Right kidney (tissue), 1 donor: ENCODE measurements at regions not wholly inside any gene's neighbourhood (a gene's known extent, or its start where the extent isn't known, plus 50 kb on each side); places are given as distances from the start of the nearest gene placed in this dataset.
"Not testable (repeated sequence)": the region's sequence is repeated elsewhere in the genome, so short reads cannot be mapped to it uniquely, and the experiment has no call there.

ENCODE experiments used
- DNase-seq: peaks from one replicate; pipeline ENCODE4 v3.0.0-alpha.2; 2016

DNA sequence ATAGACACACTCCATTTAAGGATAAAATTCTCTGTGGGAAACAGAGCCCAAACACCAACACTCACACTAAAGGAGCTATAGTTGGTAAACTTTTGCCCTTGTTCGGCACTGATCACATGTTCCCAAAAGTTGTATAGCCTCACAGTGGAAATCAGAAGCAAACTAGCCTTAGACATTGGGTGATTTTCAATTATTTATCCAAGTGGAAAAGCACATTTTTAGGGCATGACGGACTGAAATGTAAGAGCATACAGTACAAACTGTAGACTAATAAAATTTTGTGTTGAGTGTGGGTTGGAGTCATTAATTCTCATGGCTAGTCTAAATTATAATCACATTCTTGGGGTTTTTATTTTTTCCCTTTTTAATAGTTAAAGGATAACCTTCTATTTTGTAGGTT, 202.4 kb downstream of the MOXD1 start:
- no peak for DNase-seq

DNA sequence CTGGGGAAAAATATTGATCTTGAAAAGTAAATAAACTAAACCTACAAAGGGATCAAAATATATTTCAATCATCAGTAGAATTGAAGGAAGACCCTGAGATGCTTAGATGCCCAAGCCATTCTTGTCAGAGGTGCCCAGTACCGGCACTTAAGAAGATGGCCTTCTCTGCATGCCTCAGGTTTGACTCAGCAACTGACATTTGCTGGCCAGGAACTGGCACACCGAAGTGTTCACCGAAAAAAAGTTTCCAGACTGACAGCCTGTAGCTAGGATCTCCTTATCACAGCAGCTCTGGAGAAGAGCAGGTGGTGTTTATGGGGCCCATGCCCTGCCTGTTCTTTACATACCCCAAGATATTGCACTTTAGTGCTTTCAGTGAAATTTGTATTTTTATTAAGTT, 203.2 kb downstream of the MOXD1 start:
- no peak for DNase-seq

DNA sequence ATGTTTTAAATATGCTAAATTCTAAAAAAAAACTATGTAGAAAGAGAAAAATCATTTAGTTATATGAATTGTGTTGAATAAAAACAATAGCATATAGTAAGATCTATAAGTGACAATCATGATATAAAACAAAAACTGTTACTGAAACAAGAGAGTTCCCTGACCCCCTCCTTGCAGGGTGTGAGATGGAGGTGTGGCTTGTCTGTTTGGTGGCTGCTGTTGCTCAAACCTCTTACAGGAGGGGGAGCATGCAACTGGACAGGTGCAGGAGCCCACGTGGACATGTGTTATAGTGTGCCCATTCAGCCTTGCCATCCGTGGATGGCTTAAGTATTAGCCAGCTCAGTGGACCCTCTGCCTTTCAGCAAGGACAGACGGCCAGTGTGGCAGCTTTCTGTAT, 206.7 kb downstream of the MOXD1 start:
- no peak for DNase-seq

DNA sequence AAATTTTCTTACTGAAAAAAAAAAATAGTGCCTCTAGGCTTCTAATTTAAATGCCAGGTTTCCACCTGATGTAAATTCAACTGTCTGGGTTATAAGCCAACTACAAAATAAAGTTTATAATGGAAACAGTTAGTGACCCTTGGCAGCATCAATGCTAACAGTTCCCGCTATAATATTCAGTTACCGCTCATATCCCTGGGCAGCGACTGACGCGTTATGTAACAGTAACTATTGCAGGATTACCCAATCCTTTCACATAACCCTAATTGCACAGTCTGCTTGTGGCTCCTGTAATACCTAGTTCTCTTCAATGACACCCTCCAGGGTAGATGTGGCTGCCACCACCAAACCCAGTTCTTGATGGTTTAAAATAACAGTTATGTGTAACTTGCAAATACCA, 208.6 kb downstream of the MOXD1 start:
- DNase-seq, result no peak

DNA sequence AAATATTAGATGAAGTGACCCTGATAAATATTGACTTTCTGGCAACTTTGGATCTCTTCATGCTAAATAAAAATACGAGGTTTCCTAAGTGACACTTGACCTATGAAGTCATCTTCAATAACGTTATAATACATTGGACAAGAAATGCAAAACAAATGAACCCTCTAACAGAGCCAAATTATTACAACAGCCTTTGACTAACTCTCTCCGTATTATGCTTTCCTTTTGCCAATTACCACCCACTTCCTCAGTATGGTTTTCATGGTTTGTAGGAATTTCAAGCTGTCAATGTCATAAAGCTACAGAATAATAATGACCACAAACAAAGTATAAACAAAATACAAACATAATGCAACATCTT, 210.5 kb downstream of the MOXD1 start:
- DNase-seq, result no peak

DNA sequence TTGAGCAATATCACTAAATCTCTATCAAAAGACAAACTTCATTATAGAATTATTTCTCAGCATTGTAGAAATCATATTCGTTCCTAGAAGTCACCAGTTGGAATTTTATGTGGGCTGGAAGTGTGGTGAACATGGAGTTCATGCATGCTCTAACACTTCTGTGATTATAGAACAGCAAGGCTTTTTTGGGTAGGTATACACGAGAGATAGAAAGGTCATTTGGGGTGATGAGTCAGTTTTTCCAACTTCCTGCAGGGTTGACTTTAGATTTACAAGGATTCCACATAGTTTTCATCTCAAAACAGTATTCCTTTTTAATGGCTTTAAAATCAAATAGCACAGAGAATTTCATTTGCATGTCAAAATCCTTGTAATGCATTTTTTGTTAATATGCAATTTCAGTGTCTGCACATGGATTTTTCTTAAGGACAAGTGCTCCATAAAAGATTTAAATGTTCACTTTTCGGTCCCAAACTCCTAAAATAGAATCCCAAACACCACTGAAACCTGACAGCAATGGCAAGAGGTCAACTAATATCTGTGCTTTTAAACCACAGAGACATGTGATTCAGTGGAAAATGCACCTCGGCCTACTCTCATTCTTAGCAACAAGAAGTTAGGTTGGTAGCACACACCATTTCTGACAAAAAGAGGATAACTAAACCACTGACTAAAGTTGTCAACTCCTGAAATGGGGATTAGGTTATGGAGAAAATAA, 211.0 kb downstream of the MOXD1 start:
- no peak for DNase-seq

DNA sequence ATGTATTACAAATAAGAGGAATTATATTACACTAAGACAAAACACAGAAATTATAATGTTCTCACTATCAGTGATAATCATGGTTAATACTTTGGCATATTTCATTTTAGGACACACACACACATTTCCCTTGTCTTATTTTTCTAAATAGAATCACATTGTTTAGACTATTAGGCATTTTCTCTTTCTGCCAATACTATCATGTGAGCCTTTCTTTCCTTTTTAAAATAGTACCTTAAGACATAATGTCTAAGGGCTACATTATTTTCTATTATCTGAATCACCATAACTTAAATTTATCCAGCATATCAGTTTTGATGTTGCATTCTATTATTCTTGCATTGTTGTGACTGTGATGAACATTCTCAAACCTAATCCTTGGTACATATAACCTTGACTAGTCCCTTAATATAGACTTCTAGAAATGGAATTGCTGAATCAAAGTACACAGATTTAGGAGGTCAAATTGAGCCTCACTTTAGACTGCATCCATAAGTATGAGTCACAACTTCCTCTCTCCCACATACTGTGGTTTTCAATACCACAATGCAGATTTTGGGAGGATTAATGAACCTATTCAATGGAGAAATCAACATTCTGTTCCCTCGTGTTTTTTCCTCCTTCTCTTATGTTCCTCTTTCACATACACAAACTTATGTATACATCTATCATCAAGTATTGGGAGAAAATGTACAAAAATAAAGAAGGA, 212.6 kb downstream of the MOXD1 start:
- no peak for DNase-seq

DNA sequence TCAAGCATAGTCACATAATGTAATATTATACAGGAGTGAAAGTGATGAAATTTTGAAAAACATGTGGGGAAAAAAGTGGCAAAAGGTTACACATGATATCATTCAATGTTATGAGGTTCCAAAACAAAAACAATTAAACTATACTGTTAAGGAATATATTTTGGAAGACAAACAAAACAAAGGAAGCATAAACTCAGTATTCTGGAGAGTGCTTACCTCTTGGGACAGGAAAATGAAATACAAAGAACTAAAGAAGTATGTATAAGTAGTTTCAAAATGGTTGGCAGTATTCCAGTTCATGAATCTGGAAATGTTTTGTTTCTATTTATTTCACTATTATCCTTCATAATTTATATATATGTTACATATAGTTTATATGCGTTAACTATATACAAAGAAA, 213.5 kb downstream of the MOXD1 start:
- DNase-seq, result no peak

DNA sequence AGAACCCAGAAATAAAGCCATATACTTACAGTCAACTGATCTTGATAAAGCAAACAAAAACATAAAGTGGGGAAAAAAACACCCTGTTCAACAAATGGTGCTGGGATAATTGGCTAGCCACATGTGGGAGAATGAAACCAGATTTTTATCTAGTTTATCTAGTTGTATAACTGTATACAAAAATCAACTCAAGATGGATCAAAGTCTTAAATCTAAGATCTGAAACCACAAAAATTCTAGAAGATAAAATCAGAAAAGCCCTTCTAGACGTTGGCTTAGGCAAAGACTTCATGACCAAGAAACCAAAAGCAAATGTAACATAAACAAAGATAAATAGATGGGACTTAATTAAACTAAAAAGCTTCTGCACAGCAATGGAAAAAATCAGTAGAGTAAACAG, 216.3 kb downstream of the MOXD1 start:
- DNase-seq, result not testable (repeated sequence)

DNA sequence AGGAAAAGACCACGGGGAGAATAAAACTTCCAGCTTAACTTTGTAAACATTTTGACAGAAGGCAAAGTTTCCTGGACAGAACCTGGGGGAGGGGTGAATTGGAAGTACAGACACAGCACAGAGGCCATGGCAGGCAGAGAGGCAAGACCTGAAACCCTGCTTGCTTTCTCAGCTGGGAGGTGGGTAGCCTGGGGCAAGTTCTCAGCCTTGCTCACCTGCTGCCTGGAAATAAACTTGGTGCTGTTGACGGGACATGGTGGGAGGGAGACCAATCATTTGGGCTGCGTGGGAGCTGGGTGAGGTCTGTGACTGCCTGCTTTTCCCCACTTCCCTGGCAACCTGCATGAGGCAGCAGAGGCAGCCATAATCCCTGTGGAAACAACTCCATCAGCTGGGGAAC, 221.3 kb downstream of the MOXD1 start:
- DNase-seq, result no peak

DNA sequence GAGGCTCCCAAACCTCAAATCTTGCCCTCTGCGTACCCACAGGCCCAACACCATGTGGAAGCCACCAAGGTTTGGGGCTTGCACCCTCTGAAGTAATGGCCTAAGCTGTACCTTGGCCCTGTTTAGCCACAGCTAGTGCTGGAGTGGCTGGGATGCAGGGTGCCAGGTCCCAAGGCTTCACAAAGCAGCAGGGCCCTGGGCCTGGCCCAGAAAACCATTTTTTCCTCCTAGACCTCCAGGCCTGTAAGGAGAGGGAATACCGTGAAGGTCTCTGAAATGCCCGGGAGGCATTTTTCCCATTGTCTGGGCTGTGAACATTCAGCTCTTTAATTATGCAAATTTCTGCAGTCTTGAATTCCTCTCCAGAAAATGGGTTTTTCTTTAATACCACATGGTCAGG, 223.7 kb upstream of the CCN2 start:
- DNase-seq, result no peak

DNA sequence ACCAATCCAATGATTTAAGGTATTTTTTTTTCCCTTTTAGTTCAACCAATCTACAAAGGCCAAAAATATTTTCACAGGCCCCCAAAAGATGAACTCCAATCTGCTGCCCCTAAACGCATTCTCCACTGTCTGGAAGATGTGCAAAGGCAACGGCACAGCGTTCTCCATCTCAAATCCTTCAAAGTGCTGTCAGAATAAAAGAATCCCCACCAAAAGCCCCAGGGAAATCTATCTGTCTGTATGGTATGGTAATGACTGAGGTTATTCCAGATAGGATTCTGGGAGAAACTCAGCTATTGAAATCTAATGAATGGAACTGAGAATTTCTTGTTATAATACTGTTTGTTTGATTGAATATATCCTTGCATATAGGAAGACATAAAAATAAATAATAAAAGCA, 217.8 kb upstream of the CCN2 start:
- DNase-seq, result no peak

DNA sequence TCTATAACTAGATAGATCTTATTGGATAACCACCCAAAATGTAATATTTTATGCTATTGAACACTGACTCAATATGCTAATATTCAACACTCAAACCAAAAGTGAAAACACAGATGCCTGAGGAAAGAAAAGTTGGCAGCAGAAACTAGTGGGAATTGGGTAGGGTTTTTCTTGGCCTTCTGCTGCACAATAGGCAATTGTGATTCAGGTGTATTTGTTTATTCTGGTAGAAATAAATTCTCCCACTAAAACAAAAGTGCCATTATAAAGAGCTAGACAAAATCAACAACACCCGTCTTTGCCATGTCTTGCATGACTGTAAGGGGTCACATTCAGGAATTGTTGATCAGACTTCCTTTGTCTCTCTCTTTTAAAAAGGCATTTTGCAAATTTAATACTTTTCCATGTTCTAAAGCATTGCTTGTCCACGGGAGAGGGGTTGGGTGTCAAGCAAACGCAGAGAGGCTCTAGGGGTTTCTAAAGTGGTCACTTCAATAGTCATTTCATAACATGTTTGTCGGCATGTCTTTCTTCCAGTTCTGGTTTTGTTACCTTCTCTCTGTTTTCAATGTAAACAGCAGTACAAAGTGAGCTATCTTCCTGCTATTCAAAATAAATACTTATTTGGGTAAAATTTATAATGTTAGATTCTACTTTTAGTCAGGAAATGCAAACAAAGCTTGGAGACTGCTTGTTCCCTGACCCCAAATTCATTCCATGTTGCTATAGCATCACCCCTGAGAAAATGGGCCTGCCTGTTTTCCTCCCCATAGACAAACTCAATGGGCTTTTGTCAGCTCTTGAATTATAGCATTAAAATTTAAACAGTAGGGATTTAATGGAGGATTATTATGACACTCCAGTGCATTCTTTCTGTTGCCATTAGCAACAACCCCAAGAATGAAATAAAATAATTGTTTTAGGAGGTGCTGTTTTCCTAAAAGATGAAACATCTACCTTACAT, 217.0 kb upstream of the CCN2 start:
- no peak for DNase-seq

DNA sequence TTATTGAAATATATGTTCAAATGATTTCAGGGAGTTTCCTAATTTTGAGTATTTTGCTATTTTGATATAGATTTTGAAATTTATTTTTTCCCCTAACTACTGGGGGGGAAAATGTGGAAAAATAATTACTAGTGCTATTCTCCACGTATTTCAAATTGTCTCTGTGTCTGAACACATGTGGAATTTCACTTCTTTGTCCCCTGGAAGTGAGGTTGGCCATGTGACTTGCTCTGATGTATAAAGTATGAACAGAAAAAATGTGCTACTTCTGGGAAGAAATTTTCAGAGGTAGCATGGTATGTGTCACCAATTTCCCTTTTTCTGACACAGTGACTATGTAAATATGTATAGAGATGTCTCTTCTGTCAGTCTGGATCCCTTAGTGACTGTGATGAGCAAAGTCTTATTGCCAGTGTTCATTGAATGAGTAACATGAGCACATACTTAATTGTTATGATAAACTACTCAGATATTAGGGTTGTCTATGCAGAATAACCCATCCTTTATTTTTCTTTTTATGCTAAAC, 215.4 kb upstream of the CCN2 start:
- DNase-seq, result no peak

DNA sequence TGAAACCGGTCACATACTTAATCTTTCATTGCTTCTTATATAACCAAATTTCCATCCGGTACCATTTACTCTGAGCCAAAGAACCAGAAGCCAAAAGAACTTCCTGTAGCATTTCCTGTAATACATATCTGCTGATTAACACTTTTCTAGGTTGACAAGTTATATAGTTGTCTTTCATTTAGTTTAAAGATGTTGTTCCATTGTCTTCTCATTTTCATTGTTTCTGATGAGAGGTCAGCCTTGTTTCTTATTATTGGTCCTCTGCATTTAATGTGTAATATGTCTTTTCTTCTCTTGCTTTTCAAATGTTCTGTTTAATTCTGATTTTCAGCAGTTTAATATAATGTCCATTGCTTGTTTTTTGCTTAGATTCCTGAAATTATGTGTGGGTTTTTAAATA, 214.5 kb upstream of the CCN2 start:
- DNase-seq, result no peak

DNA sequence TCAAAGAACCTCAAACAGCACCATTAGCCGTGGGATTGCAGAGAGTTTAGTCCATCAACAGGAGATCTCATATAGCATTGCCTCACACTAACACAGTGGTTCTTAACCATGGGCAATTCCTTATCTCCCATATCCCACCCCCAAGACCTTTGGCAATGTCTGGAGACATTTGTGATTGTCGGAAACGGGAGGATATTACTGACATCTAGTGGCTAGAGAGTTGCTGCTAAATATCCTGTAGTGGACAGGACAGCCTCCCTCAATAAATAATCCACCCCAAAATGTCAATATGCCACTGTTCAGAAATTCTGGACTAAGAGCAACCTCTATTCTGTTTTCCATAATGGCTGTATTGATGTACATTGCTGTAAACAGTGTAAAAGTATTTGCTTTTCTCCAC, 210.1 kb upstream of the CCN2 start:
- DNase-seq, result peak; percentile 4

DNA sequence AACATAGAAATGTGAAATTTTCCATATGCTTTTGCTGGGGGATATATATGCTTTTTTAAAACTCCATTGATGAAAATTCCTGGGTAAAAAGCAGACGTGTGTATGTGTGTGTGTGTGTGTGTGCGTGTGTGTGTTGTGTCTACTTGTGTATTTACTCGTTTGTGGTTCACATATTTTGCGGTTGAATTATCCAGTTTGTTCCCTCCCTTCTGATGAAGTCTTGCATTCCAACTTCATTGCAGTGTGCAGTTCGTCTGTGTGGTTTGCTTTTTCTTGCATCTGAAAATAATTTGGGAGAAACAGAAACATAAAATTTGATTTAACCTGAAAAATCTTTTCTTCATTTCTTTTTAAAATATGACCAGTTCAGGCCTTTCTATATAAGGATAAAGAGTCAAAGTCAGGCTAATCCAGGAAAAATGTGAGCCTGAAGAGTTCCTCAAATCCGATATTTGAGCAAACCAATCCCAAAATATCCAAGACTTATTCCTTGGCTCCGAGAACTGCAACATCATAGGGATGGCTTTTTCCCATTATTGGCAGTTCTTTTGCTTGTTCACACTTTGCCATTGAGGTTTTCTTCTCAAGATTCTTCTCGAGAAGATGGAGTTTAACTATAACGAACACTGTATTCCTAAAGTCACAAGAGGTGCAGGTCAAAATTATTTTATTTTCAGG, 202.2 kb upstream of the CCN2 start:
- DNase-seq, result peak; percentile 15

DNA sequence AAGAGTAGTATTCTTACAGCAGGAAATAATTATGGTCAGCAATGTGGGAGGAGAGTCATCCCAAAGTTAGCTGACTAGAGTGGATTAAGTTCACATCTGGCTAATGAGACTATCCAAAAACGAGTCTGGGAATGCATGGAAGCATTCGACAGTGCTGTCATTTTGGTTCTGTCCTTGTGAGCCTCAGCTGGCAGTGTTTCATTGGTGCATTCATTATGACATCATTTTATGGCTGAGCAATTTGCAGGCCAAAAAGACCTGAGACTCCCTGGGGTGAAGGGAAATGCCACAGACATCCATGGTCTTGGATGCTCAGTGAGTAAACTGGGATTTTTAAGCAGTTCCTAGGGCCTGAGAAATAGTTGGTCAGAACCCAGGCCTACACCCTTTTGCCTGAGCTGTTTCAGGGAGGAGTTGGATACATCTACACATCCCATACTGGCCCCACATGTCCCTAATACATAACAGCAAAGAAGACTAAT, 196.4 kb upstream of the CCN2 start:
- DNase-seq, result no peak

DNA sequence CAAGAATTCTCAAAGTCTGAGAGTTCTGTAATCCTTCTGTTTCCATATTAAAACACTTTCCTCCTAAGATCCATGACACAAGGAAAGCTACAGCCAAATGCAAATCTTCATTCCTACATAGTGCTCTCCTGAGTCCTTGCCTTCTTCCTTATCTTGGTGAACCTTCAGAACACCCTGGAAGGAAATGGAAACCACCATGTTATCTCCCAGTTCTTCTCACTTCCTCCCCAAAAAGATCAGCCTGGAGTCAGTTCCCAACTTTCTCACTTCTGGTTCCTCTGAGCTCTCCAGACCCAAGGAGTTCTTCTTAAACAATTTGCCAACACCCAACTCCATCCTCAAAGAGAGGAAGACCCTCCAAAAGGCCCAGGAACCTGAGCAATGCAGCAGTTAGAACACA, 193.3 kb upstream of the CCN2 start:
- no peak for DNase-seq

DNA sequence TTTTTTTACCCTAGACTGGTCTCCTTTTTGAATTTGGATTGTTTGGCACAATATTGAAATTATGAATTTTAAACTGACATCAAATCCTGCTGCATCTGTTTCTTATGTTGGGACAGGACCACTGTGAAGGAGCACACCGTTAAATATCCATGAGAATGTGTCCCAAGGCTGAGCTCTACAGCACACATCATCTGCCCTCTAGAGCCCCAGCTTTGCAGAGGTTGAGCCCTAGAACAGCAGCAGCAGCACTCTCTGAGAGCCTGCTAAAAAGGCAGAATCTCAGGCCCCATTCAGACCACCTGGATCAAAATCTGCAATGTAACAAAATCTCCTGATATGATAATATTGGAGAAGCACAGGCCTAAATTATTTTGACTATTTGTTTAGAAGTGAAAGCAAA, 192.1 kb upstream of the CCN2 start:
- DNase-seq, result no peak

DNA sequence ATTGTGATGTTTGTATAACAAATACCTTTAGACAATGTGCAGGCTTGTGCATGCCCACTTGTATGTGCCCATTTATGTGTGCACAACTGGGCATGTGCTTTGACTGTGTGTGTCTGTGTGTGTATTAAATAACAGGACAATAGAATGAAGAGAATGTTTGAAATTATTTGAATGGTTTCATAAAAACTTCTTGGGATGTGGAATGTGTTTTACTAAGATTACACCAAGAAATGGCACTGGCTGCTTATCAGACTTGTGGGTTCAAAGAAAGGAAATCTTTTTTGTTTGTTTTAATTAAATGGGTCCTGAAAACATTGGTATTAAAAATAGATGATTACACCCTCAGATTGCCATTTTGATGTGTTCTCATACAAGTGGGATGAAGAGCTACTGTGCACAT, 191.6 kb upstream of the CCN2 start:
- no peak for DNase-seq

DNA sequence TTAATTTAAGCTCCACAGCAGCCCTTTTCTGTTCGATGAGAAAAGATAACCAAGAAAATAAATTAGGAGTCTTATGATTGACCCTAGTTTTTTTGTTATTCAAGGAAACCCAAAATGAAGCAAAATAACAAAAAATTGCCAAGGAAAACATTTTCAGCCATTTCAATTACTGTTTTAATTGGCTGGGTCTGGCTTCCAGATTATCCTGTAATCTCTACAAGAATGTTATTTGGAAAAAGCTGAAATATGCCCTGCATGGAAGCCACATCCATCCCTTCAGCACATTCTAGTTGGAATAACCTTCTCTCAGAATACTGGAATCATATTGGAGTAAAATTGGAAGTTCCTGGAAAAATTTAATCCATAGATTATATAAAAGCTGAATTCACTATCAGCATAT, 191.1 kb upstream of the CCN2 start:
- DNase-seq, result no peak
